ENCODE measurements at regions not wholly inside any gene's neighbourhood (a gene's known extent, or its start where the extent isn't known, plus 50 kb on each side); places are given as distances from the start of the nearest gene placed in this dataset.

DNA sequence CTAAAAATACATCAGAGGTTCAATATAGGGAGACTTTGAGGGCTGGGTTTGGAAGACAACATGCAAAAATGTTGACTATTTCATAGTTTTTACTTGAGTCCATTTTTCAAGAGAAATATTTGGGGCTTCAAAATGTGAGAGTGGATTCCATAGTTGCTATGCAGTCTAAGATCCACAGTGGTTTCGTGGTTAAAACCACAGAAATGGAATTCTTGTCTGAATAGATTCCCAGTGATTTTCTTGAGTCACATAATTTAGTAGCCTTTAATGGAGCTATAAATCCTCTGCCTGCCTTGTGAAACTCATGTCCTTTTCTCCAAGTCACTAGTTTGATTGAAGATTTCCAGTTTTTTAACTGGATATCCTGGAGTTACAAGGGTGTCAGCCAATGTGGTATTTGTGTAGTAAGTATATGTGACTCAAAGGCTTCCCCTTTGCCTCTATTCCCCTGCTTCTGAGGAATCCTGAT lies 94.7 kb upstream of the RBMS3 start:
- TF ChIP-seq POLR2AphosphoS5 (IDR thresholded peaks at IDR 0.05) = no peak
- TF ChIP-seq, protein P1, sequence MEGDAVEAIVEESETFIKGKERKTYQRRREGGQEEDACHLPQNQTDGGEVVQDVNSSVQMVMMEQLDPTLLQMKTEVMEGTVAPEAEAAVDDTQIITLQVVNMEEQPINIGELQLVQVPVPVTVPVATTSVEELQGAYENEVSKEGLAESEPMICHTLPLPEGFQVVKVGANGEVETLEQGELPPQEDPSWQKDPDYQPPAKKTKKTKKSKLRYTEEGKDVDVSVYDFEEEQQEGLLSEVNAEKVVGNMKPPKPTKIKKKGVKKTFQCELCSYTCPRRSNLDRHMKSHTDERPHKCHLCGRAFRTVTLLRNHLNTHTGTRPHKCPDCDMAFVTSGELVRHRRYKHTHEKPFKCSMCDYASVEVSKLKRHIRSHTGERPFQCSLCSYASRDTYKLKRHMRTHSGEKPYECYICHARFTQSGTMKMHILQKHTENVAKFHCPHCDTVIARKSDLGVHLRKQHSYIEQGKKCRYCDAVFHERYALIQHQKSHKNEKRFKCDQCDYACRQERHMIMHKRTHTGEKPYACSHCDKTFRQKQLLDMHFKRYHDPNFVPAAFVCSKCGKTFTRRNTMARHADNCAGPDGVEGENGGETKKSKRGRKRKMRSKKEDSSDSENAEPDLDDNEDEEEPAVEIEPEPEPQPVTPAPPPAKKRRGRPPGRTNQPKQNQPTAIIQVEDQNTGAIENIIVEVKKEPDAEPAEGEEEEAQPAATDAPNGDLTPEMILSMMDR (IDR thresholded peaks at IDR 0.05) = no peak
- TF ChIP-seq EP300 (IDR thresholded peaks at IDR 0.05) = no peak
